ENCODE measurements at regions not wholly inside any gene's neighbourhood (a gene's known extent, or its start where the extent isn't known, plus 50 kb on each side); places are given as distances from the start of the nearest gene placed in this dataset.

DNA sequence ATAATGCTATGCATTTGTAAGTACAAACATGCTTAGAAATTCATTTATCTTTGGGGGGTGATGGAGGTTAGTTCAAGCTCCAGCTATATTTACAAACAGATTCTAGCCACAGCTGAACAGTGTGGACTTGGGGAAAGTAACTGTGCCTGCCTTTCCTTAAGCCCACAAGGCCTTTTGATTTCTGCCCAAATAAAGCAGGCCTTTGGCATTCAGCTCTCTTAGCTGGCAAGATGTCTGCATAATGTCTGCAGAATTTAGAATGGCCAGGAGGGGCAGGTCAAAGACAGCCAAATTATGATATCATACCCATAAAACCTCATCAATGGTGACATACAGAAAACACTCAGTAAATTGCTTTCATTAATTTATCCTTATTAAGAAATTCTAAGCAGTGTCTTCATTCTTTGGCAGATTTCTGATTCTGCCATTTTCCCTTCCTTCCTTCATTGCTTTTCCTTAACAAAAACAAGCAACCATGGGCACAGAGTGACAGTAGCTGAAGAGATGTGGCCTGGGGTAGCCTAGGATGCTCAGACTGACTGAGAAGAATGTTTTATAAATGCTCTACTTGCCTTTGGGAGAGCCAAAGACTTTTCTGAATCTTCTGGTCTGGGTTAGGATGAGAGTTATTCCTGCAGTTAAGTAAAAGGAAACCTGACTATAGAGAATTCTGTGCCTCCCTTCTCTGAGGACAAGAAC is 538.7 kb upstream of the NR3C2 start:
- Histone ChIP-seq H3K36me3 (replicated peaks in 1 of 2; ENCODE audit: control extremely low read depth in 1 of 2, control insufficient read depth in 1 of 2, extremely low read depth in 1 of 2, insufficient read depth in 2 of 2, low read length in 1 of 2) (no peaks in the 10 kb centered on the region), H3K27ac (ENCODE audit: low read length in 2 of 2) (no peak overlapping the region), H2AFZ (ENCODE audit: insufficient read depth, low read depth, low read length, poor library complexity, severe bottlenecking) (peak overlapping the region; percentile 27), H4K20me1 (ENCODE audit: control insufficient read depth, insufficient read depth, low read length, poor library complexity, severe bottlenecking) (no peaks in the 10 kb centered on the region), H3K4me1 (ENCODE audit: control insufficient read depth in 2 of 2, insufficient read depth in 2 of 2, low read length in 2 of 2) (peaks cover 23 to 30% of the 10 kb centered on the region in 2 donors), H3K4me2 (replicated peaks; ENCODE audit: low read depth, low read length, poor library complexity, severe bottlenecking) (peak overlapping the region; percentile 21), H3K79me2 (ENCODE audit: control insufficient read depth, insufficient read depth, low read length) (no peaks in the 10 kb centered on the region), H3K9ac (ENCODE audit: low read length) (no peak overlapping the region), H3K27me3 (replicated peaks in 1 of 4; ENCODE audit: control extremely low read depth in 1 of 4, control insufficient read depth in 3 of 4, insufficient read depth in 4 of 4, low read length in 3 of 4) (no peaks in the 10 kb centered on the region), H3K4me3 (ENCODE audit: control extremely low read depth in 1 of 5, extremely low read depth in 1 of 5, insufficient read depth in 1 of 5, low read depth in 2 of 5, low read length in 4 of 5) (no peak overlapping the region), H3K9me3 (ENCODE audit: control extremely low read depth in 1 of 3, control insufficient read depth in 2 of 3, insufficient read depth in 1 of 3, low read length in 2 of 3) (peaks cover 0 to 13% (median 2%) of the 10 kb centered on the region in 3 donors)
- intact Hi-C loops (cut with micrococcal nuclease): no loop called here
- Mint-ChIP-seq H3K27ac (no peak overlapping the region), H3K4me1 (peaks cover 6% of the 10 kb centered on the region), H3K27me3 (no peaks in the 10 kb centered on the region), H3K9me3 (ENCODE audit: insufficient read depth) (peaks cover 8% of the 10 kb centered on the region), H3K4me3 (no peak overlapping the region)
- POLR2A ChIA-PET: no interaction called here
- TF ChIP-seq CTCF (IDR thresholded peaks at IDR 0.05) (no peak), EZH2 (IDR thresholded peaks at IDR 0.05; ENCODE audit: borderline replicate concordance, insufficient read depth, low read depth, low read length, poor library complexity, severe bottlenecking) (no peak)
- peak; percentile 4 for DNase-seq
- CTCF ChIA-PET: no interaction called here
- no peak for ATAC-seq (ENCODE audit: low read depth)

GRCh38 chr4:148978301-148978700 is 536.1 kb upstream of the NR3C2 start:
- Histone ChIP-seq H3K36me3 (replicated peaks in 1 of 2; ENCODE audit: control extremely low read depth in 1 of 2, control insufficient read depth in 1 of 2, extremely low read depth in 1 of 2, insufficient read depth in 2 of 2, low read length in 1 of 2) (no peaks in the 10 kb centered on the region), H3K4me3 (ENCODE audit: control extremely low read depth in 1 of 5, extremely low read depth in 1 of 5, insufficient read depth in 1 of 5, low read depth in 2 of 5, low read length in 4 of 5) (no peak overlapping the region), H3K27me3 (replicated peaks in 1 of 4; ENCODE audit: control extremely low read depth in 1 of 4, control insufficient read depth in 3 of 4, insufficient read depth in 4 of 4, low read length in 3 of 4) (no peaks in the 10 kb centered on the region), H3K4me2 (replicated peaks; ENCODE audit: low read depth, low read length, poor library complexity, severe bottlenecking) (no peak overlapping the region), H3K27ac (ENCODE audit: low read length in 2 of 2) (no peak overlapping the region), H4K20me1 (ENCODE audit: control insufficient read depth, insufficient read depth, low read length, poor library complexity, severe bottlenecking) (no peaks in the 10 kb centered on the region), H3K9ac (ENCODE audit: low read length) (no peak overlapping the region), H3K79me2 (ENCODE audit: control insufficient read depth, insufficient read depth, low read length) (no peaks in the 10 kb centered on the region), H2AFZ (ENCODE audit: insufficient read depth, low read depth, low read length, poor library complexity, severe bottlenecking) (no peak overlapping the region), H3K4me1 (ENCODE audit: control insufficient read depth in 2 of 2, insufficient read depth in 2 of 2, low read length in 2 of 2) (peaks cover 21 to 24% of the 10 kb centered on the region in 2 donors), H3K9me3 (ENCODE audit: control extremely low read depth in 1 of 3, control insufficient read depth in 2 of 3, insufficient read depth in 1 of 3, low read length in 2 of 3) (peaks cover 0 to 11% (median 2%) of the 10 kb centered on the region in 3 donors)
- H3K4me1 Mint-ChIP-seq: peaks cover 8% of the 10 kb centered on the region
- no peak overlapping the region for H3K4me3 Mint-ChIP-seq
- ChIA-PET POLR2A (no interaction called here), CTCF (no interaction called here)
- intact Hi-C loops (cut with micrococcal nuclease): no loop called here
- TF ChIP-seq CTCF (IDR thresholded peaks at IDR 0.05) (no peak), EZH2 (IDR thresholded peaks at IDR 0.05; ENCODE audit: borderline replicate concordance, insufficient read depth, low read depth, low read length, poor library complexity, severe bottlenecking) (no peak)
- ATAC-seq (ENCODE audit: low read depth): no peak
- peaks cover 8% of the 10 kb centered on the region for H3K9me3 Mint-ChIP-seq (ENCODE audit: insufficient read depth)
- no peak for DNase-seq
- no peak overlapping the region for H3K27ac Mint-ChIP-seq
- 90% methylated on average over 3 of the region's 3 CpGs for WGBS (ENCODE audit: insufficient coverage)
- no peaks in the 10 kb centered on the region for H3K27me3 Mint-ChIP-seq

Data from B cell (primary cell).